NCI-H82 (cell line): ENCODE measurements at regions not wholly inside any gene's neighbourhood (a gene's known extent, or its start where the extent isn't known, plus 50 kb on each side); places are given as distances from the start of the nearest gene placed in this dataset.
"Not testable (repeated sequence)": the region's sequence is repeated elsewhere in the genome, so short reads cannot be mapped to it uniquely, and the experiment has no call there.

ENCODE experiments used
- DNase-seq: peaks from one replicate; lab custom pipeline; 2025; lab: John Stamatoyannopoulos, UW

- DNase-seq: peak; percentile 97
These were observed 103.3 kb upstream of the ANK2 start for GRCh38 chr4:112946127-112946526.

GRCh38 chr4:112947616-112948015 lies 101.8 kb upstream of the ANK2 start:
- no peak for DNase-seq

GRCh38 chr4:112951362-112952312 lies 97.8 kb upstream of the ANK2 start:
- DNase-seq: peak; percentile 8

- no peak for DNase-seq
These were observed 97.1 kb upstream of the ANK2 start for GRCh38 chr4:112952313-112952700.

- peak; percentile 91 for DNase-seq
These were observed 96.2 kb upstream of the ANK2 start for GRCh38 chr4:112953262-112953661.

GRCh38 chr4:112954286-112954685 lies 95.2 kb upstream of the ANK2 start:
- DNase-seq: no peak

- peak; percentile 23 for DNase-seq
These were observed 93.0 kb upstream of the ANK2 start for GRCh38 chr4:112956484-112956896.

- not testable (repeated sequence) for DNase-seq
These were observed 91.7 kb upstream of the ANK2 start for GRCh38 chr4:112957764-112958163.

- DNase-seq: peak; percentile 80
These were observed 82.6 kb upstream of the ANK2 start for GRCh38 chr4:112966701-112967488.

- no peak for DNase-seq
These were observed 80.8 kb upstream of the ANK2 start for GRCh38 chr4:112968451-112969159.

GRCh38 chr4:112970903-112971302 lies 78.5 kb upstream of the ANK2 start:
- DNase-seq: no peak

GRCh38 chr4:112973750-112974251 lies 75.7 kb upstream of the ANK2 start:
- DNase-seq: peak; percentile 9

GRCh38 chr4:112975567-112976355 lies 73.7 kb upstream of the ANK2 start:
- DNase-seq: no peak

GRCh38 chr4:112978691-112979472 lies 70.6 kb upstream of the ANK2 start:
- no peak for DNase-seq

- no peak for DNase-seq
These were observed 69.5 kb upstream of the ANK2 start for GRCh38 chr4:112979881-112980421.

GRCh38 chr4:112982680-112983079 lies 66.8 kb upstream of the ANK2 start:
- no peak for DNase-seq

- no peak for DNase-seq
These were observed 54.6 kb upstream of the ANK2 start for GRCh38 chr4:112994732-112995464.
